ENCODE measurements at regions not wholly inside any gene's neighbourhood (a gene's known extent, or its start where the extent isn't known, plus 50 kb on each side); places are given as distances from the start of the nearest gene placed in this dataset.
"Not testable (repeated sequence)": the region's sequence is repeated elsewhere in the genome, so short reads cannot be mapped to it uniquely, and the experiment has no call there.

GRCh38 chr1:164006186-164006585 lies 552.8 kb upstream of the PBX1 start:
- DNase-seq (ENCODE audit: low spot score): not testable (repeated sequence)

- DNase-seq (ENCODE audit: low spot score): no peak
Measured at GRCh38 chr1:164006621-164007020, 552.4 kb upstream of the PBX1 start.

- no peak for DNase-seq (ENCODE audit: low spot score)
Measured at GRCh38 chr1:164017239-164017638, 541.7 kb upstream of the PBX1 start.

GRCh38 chr1:164020391-164020790 lies 538.6 kb upstream of the PBX1 start:
- no peak for DNase-seq (ENCODE audit: low spot score)

- DNase-seq (ENCODE audit: low spot score): no peak
Measured at GRCh38 chr1:164021813-164022212, 537.2 kb upstream of the PBX1 start.

- no peak for DNase-seq (ENCODE audit: low spot score)
Measured at GRCh38 chr1:164033782-164034181, 525.2 kb upstream of the PBX1 start.

GRCh38 chr1:164040754-164041153 lies 518.2 kb upstream of the PBX1 start:
- no peak for DNase-seq (ENCODE audit: low spot score)

GRCh38 chr1:164051782-164052181 lies 507.2 kb upstream of the PBX1 start:
- DNase-seq (ENCODE audit: low spot score): no peak

- no peak for DNase-seq (ENCODE audit: low spot score)
Measured at GRCh38 chr1:164054331-164054730, 504.7 kb upstream of the PBX1 start.

- peak; percentile 32 for DNase-seq (ENCODE audit: low spot score)
Measured at GRCh38 chr1:164058198-164058597, 500.8 kb upstream of the PBX1 start.

- no peak for DNase-seq (ENCODE audit: low spot score)
Measured at GRCh38 chr1:164061528-164061927, 497.5 kb upstream of the PBX1 start.

- no peak for DNase-seq (ENCODE audit: low spot score)
Measured at GRCh38 chr1:164064501-164064900, 494.5 kb upstream of the PBX1 start.

GRCh38 chr1:164071288-164071687 lies 487.7 kb upstream of the PBX1 start:
- DNase-seq (ENCODE audit: low spot score): no peak

GRCh38 chr1:164086832-164087231 lies 472.2 kb upstream of the PBX1 start:
- DNase-seq (ENCODE audit: low spot score): no peak

- DNase-seq (ENCODE audit: low spot score): no peak
Measured at GRCh38 chr1:164087906-164088453, 471.0 kb upstream of the PBX1 start.

GRCh38 chr1:164092603-164093353 lies 466.2 kb upstream of the PBX1 start:
- DNase-seq (ENCODE audit: low spot score): no peak

GRCh38 chr1:164093543-164093942 lies 465.4 kb upstream of the PBX1 start:
- DNase-seq (ENCODE audit: low spot score): no peak

GRCh38 chr1:164101802-164102201 lies 457.2 kb upstream of the PBX1 start:
- DNase-seq (ENCODE audit: low spot score): no peak

GRCh38 chr1:164131949-164132348 lies 427.0 kb upstream of the PBX1 start:
- no peak for DNase-seq (ENCODE audit: low spot score)

GRCh38 chr1:164137273-164137925 lies 421.6 kb upstream of the PBX1 start:
- no peak for DNase-seq (ENCODE audit: low spot score)

- no peak for DNase-seq (ENCODE audit: low spot score)
Measured at GRCh38 chr1:164141797-164142196, 417.2 kb upstream of the PBX1 start.

- peak; percentile 53 for DNase-seq (ENCODE audit: low spot score)
Measured at GRCh38 chr1:164154622-164155021, 404.4 kb upstream of the PBX1 start.

GRCh38 chr1:164155347-164155746 lies 403.6 kb upstream of the PBX1 start:
- DNase-seq (ENCODE audit: low spot score): peak; percentile 80

All from kidney capillary endothelial cell (primary cell).